K562 (cell line): ENCODE measurements at regions not wholly inside any gene's neighbourhood (a gene's known extent, or its start where the extent isn't known, plus 50 kb on each side); places are given as distances from the start of the nearest gene placed in this dataset.

ENCODE experiments used
- EZH2 ChIP-seq: IDR thresholded peaks from 2 replicates; pipeline ENCODE4 v1.6.1; 2012; ENCODE audit warnings: low read depth, mild to moderate bottlenecking, inconsistent platforms, low read length, borderline replicate concordance
- NFE2L1 ChIP-seq: fragments of 450-650 bp; IDR thresholded peaks from 2 replicates; pipeline ENCODE4 v1.6.1; 2016; ENCODE audit warnings: missing genetic modification characterization, low read depth, mild to moderate bottlenecking, missing compliant biosample characterization, moderate library complexity, borderline replicate concordance
- NR0B1 ChIP-seq: fragments of 450-650 bp; IDR thresholded peaks from one replicate; pipeline ENCODE4 v1.6.1; 2018; ENCODE audit warnings: mild to moderate bottlenecking, moderate library complexity; ENCODE audit not compliant: partially characterized antibody

- TF ChIP-seq EZH2 (no peak), NFE2L1 (tag) (no peak), NR0B1 (no peak)
Observed at GRCh38 chr12:92077530-92077929, 68.1 kb downstream of the BTG1 start.
